KOPT-K1 (cell line): ENCODE measurements at regions not wholly inside any gene's neighbourhood (a gene's known extent, or its start where the extent isn't known, plus 50 kb on each side); places are given as distances from the start of the nearest gene placed in this dataset.

Experiments used
- H3K27ac ChIP-seq: fragments of 200-600 bp; sonication (generic); 2 replicates; pipeline ENCODE4 v1.5.1; 2016; ENCODE audit warnings: antibody characterized with exemption, mild to moderate bottlenecking, low read depth, low read length; ENCODE audit not compliant: poor library complexity, severe bottlenecking
- H3K36me3 ChIP-seq: fragments of 200-600 bp; sonication (generic); 2 replicates; pipeline ENCODE4 v1.5.1; 2017; ENCODE audit warnings: antibody characterized with exemption, mild to moderate bottlenecking, low read length, moderate library complexity; ENCODE audit not compliant: insufficient read depth
- H3K9me3 ChIP-seq: fragments of 200-600 bp; sonication (generic); 2 replicates; pipeline ENCODE4 v1.5.1; 2017; ENCODE audit warnings: antibody characterized with exemption, low read length, mild to moderate bottlenecking; ENCODE audit not compliant: insufficient read depth, poor library complexity, severe bottlenecking

DNA sequence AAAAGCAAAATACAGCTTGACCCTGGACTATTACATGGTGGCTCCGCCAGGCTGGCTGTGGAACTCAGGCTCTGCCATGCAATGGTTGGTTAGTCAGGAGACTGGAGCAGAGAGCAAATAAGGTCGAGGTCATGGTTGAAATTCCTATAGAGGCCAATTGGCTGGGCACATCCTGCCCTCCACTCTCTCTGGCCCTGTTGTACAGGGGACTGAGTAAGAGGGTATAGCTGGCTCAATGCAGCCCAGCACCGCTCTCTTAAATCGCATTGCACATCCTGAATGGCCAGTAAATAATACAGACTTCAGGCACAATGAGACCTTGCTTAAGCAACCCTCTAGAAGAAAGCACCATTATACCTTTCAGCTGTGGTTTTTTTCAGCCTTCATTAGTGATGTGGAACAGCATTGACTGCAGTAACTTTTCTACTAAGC is 59.3 kb upstream of the PPP2R5A start:
- H3K27ac ChIP-seq = no peak overlapping the region
- H3K36me3 ChIP-seq = no peaks in the 10 kb centered on the region
- H3K9me3 ChIP-seq = no peaks in the 10 kb centered on the region

DNA sequence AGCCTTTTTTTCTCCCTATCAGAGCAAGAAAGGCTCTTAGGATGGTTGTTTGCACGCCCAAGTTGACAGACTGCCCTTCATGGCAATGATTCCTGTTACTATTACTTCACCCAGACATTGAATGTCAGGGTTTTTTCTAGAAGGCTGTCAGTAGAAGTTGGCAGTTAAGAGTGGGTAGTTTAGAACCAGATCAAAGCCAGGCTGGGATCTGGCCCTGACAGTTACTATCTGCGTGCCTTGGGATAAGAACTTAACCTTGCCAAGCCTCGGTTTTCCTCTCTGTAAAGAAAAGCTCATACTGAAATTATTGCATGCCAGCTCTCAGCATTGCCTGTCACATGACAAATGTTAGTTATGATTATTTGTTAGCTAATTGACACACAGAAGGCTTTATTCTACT is 58.7 kb upstream of the PPP2R5A start:
- Histone ChIP-seq H3K27ac (no peak overlapping the region), H3K9me3 (no peaks in the 10 kb centered on the region), H3K36me3 (no peaks in the 10 kb centered on the region)

DNA sequence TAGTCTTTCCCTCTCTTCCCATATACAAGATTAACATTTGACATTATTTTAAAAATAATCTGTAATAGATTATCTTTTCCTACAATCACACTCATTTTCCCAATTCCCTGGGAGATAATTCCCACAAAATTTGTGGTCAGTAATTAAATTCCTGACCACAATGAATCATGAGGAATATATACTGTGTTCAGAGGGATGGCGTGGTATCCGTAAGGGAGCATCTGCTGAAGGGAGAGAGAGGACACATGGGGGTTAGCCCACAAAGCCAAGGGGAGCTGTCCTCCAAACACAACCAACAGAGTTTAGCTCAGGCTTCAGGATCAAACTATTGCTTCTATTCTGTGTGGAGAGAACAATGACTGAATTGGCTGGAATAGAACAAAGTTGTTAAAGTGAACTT is 57.1 kb upstream of the PPP2R5A start:
- no peak overlapping the region for H3K27ac ChIP-seq
- H3K36me3 ChIP-seq = no peaks in the 10 kb centered on the region
- no peaks in the 10 kb centered on the region for H3K9me3 ChIP-seq

DNA sequence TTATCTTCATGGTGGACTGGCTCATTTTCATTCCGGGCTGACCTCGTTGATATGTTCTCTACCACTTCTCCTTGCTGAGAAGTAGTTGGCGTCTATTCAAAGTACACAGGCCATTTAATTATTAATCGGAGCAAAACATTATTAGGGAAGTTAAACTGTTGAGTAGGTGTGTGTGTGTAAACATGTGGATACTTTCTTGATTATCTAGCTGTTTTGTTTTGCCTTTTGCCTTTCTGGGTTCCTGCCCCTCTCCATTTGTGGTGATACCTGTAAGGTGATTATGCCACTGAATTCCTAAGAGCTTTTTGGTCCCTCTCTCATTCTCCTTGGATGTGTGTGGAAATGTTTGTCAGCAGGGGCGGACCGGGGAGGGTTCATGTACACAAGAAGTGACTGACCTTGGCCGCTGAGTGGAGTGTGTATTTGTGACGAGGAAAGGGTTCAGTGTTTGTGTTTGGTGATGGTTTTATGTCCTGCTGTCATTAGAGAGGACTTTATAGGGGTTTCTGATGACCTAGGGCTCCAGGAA is 56.6 kb upstream of the PPP2R5A start:
- H3K27ac ChIP-seq = no peak overlapping the region
- no peaks in the 10 kb centered on the region for H3K36me3 ChIP-seq
- no peaks in the 10 kb centered on the region for H3K9me3 ChIP-seq

DNA sequence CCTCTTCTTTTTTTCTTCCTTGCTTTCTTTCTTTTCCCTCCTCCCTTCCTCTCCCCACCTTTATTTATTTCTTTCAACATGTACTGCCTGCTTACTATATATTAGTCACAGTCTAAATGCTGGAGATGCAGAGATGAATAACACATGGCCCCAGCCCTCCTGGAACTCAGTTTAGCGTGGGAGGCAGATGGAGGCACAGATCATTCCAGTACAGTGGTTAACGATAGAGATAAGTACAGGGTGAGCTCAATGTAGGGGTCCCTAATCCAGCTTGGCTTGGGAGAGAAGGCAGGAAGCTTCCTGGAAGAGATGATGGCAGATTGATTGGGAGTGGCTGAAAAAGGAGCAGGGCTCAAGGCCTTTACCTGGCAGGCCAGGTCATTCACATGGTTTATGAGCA is 55.6 kb upstream of the PPP2R5A start:
- Histone ChIP-seq H3K9me3 (no peaks in the 10 kb centered on the region), H3K27ac (no peak overlapping the region), H3K36me3 (no peaks in the 10 kb centered on the region)

DNA sequence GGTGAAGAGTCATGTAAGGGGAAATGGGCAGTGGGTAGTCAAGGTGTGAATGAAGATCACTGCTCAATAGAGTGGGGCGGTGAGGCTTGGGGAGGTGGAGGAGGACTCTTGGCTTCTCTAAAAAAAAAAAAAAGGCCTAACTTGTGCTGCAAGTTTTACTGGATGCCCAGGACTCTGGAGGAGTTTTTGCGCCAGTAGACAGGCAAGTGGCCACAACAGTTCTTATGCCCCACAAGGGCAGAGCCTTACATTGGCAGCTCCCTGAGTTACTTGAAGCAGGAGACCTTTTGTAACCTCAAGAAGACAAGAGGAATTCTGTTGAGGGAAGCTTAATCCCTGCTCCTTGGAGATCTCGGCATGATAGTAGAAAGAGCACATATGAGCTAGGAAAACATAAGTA is 54.9 kb upstream of the PPP2R5A start:
- Histone ChIP-seq H3K36me3 (no peaks in the 10 kb centered on the region), H3K27ac (no peak overlapping the region), H3K9me3 (no peaks in the 10 kb centered on the region)

DNA sequence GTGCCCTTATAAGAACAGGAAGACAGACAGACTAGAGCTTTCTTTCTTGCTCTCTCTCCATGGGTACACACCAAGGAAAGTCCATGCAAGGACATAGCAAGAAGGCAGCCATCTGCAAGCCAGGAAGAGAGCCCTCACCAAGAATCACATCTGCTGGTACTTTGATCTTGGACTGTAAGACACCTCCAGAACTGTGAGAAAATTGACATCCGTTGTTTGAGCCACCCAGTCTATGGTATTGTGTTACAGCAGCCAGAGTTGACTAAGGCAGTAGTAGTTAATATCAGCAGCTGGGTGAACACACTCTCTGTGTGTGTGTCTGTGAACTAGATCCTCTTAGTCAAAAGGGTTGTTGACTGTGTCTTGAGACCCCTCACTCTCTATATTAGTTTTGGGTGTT is 53.8 kb upstream of the PPP2R5A start:
- Histone ChIP-seq H3K27ac (no peak overlapping the region), H3K9me3 (no peaks in the 10 kb centered on the region), H3K36me3 (no peaks in the 10 kb centered on the region)

DNA sequence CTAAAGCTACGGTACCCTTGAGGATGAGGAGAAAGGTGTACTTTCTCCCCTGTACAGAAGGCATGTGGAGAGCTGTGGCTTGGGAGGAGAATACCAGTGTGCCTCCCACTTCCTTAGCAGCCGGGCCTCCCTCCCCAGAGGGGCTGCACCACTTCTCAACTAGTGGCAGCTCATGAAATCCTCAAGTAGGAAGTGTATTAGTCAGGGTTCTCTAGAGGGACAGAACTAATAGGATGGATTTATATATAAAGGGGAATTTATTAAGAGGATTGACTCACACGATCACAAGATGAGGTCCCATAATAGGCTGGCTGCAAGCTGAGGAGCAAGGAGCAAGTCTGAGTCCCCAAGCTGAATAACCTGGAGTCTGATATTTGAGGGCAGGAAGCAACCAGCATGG is 53.1 kb upstream of the PPP2R5A start:
- Histone ChIP-seq H3K36me3 (no peaks in the 10 kb centered on the region), H3K27ac (no peak overlapping the region), H3K9me3 (no peaks in the 10 kb centered on the region)

DNA sequence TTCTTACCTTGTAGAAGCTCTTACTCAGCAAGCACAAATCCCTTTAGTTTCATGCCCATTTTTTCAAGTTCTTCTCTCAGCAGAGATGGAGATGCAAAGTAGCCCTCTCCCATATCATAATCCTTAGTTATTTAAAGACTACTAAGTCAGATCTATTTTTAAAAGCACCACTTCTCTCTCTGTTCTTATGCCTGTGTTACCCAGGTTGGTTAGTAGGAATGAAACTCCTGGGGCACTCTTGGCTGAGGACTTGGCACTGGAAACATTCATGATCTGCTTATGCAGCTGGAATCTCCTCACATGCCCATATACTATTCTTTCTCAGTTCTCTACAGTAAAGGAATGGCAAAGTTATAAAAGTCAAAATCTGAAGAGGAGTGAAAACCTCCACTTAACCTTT is 51.9 kb upstream of the PPP2R5A start:
- H3K36me3 ChIP-seq = no peaks in the 10 kb centered on the region
- H3K9me3 ChIP-seq = no peaks in the 10 kb centered on the region
- H3K27ac ChIP-seq = no peak overlapping the region

DNA sequence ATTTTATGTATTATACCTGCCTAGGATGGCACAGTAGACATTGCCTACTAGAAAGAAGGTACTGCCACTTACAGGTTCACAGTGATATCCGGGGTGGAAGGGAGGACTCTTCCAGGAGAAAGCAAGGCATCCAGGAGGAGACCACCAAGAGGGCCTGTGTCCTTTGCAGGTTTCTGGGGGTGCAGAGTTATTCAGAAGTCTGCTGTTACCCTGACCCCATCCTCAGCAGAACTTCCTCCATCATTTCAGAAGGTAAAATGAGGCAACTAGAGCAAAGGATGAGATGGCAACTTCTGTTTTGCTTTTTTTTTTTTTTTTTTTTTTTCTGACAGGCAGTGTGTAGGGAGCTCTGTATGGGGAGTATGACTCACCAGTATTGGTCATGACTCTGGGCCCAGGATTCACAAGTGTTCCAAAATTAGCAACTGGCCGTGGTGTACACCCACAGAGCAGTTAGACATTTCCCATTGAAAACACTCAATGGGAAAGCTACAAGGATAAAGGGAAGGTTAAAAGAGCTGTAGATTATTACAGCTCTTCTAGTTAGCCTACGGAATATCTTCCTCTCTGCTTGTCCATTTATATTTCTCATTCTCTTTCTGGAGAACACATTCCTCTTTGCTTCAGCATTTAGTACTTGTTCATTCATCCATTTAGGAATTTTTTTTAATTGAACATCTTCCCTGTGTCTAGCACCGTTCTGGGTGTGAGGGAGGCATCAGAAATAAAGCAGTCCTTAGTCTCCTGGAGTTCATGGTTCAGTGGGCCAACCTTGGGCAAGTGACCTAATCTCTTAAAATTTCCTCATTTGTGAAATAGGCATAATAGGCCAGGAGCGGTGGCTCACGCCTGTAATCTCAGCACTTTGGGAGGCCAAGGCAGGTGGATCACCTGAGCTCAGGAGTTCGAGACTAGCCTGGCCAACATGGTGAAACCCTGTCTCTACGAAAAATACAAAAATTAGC is 50.5 kb upstream of the PPP2R5A start:
- no peaks in the 10 kb centered on the region for H3K9me3 ChIP-seq
- H3K27ac ChIP-seq = no peak overlapping the region
- H3K36me3 ChIP-seq = no peaks in the 10 kb centered on the region
